ENCODE measurements at regions not wholly inside any gene's neighbourhood (a gene's known extent, or its start where the extent isn't known, plus 50 kb on each side); places are given as distances from the start of the nearest gene placed in this dataset.

GRCh38 chr4:53790286-53790685 is 199.0 kb upstream of the LNX1 start:
- no peak for DNase-seq (ENCODE audit: low read depth)
- in situ Hi-C loops (cut with HindIII; ENCODE audit: low pct_unique_long_range_greater_than_20kb, low sequenced_read_pairs) = no loop called here

- in situ Hi-C loops (cut with HindIII; ENCODE audit: low pct_unique_long_range_greater_than_20kb, low sequenced_read_pairs) = no loop called here
Observed at GRCh38 chr4:53788621-53789020, 197.3 kb upstream of the LNX1 start.

GRCh38 chr4:53788011-53788410 is 196.7 kb upstream of the LNX1 start:
- in situ Hi-C loops (cut with HindIII; ENCODE audit: low pct_unique_long_range_greater_than_20kb, low sequenced_read_pairs) = no loop called here
- no peak for DNase-seq (ENCODE audit: low read depth)

More at GRCh38 chr4:53788621-53789020, 197.3 kb upstream of the LNX1 start:
- DNase-seq (ENCODE audit: low read depth) = no peak

GRCh38 chr4:53786632-53787031 is 195.3 kb upstream of the LNX1 start:
- DNase-seq (ENCODE audit: low read depth) = no peak
- in situ Hi-C loops (cut with HindIII; ENCODE audit: low pct_unique_long_range_greater_than_20kb, low sequenced_read_pairs) = no loop called here

GRCh38 chr4:53785996-53786395 is 194.7 kb upstream of the LNX1 start:
- in situ Hi-C loops (cut with HindIII; ENCODE audit: low pct_unique_long_range_greater_than_20kb, low sequenced_read_pairs) = no loop called here
- DNase-seq (ENCODE audit: low read depth) = no peak

GRCh38 chr4:53784112-53784511 is 192.8 kb upstream of the LNX1 start:
- no peak for DNase-seq (ENCODE audit: low read depth)
- in situ Hi-C loops (cut with HindIII; ENCODE audit: low pct_unique_long_range_greater_than_20kb, low sequenced_read_pairs) = no loop called here

GRCh38 chr4:53783208-53783859 is 192.0 kb upstream of the LNX1 start:
- no peak for DNase-seq (ENCODE audit: low read depth)
- in situ Hi-C loops (cut with HindIII; ENCODE audit: low pct_unique_long_range_greater_than_20kb, low sequenced_read_pairs) = no loop called here

GRCh38 chr4:53782458-53782845 is 191.2 kb upstream of the LNX1 start:
- DNase-seq (ENCODE audit: low read depth) = no peak
- in situ Hi-C loops (cut with HindIII; ENCODE audit: low pct_unique_long_range_greater_than_20kb, low sequenced_read_pairs) = no loop called here

- in situ Hi-C loops (cut with HindIII; ENCODE audit: low pct_unique_long_range_greater_than_20kb, low sequenced_read_pairs) = no loop called here
- peak; percentile 56 for DNase-seq (ENCODE audit: low read depth)
Observed at GRCh38 chr4:53781629-53782457, 190.6 kb upstream of the LNX1 start.

GRCh38 chr4:53780736-53781400 is 189.6 kb upstream of the LNX1 start:
- DNase-seq (ENCODE audit: low read depth) = no peak
- in situ Hi-C loops (cut with HindIII; ENCODE audit: low pct_unique_long_range_greater_than_20kb, low sequenced_read_pairs) = no loop called here

- in situ Hi-C loops (cut with HindIII; ENCODE audit: low pct_unique_long_range_greater_than_20kb, low sequenced_read_pairs) = no loop called here
- DNase-seq (ENCODE audit: low read depth) = no peak
Observed at GRCh38 chr4:53779025-53779424, 187.7 kb upstream of the LNX1 start.

- in situ Hi-C loops (cut with HindIII; ENCODE audit: low pct_unique_long_range_greater_than_20kb, low sequenced_read_pairs) = no loop called here
- DNase-seq (ENCODE audit: low read depth) = no peak
Observed at GRCh38 chr4:53778155-53778554, 186.9 kb upstream of the LNX1 start.

- in situ Hi-C loops (cut with HindIII; ENCODE audit: low pct_unique_long_range_greater_than_20kb, low sequenced_read_pairs) = no loop called here
- no peak for DNase-seq (ENCODE audit: low read depth)
Observed at GRCh38 chr4:53777244-53777984, 186.1 kb upstream of the LNX1 start.

GRCh38 chr4:53776141-53776540 is 184.9 kb upstream of the LNX1 start:
- no peak for DNase-seq (ENCODE audit: low read depth)
- in situ Hi-C loops (cut with HindIII; ENCODE audit: low pct_unique_long_range_greater_than_20kb, low sequenced_read_pairs) = no loop called here

GRCh38 chr4:53775381-53775780 is 184.1 kb upstream of the LNX1 start:
- in situ Hi-C loops (cut with HindIII; ENCODE audit: low pct_unique_long_range_greater_than_20kb, low sequenced_read_pairs) = no loop called here
- no peak for DNase-seq (ENCODE audit: low read depth)

GRCh38 chr4:53771326-53771725 is 180.0 kb upstream of the LNX1 start:
- DNase-seq (ENCODE audit: low read depth) = no peak
- in situ Hi-C loops (cut with HindIII; ENCODE audit: low pct_unique_long_range_greater_than_20kb, low sequenced_read_pairs) = no loop called here

- in situ Hi-C loops (cut with HindIII; ENCODE audit: low pct_unique_long_range_greater_than_20kb, low sequenced_read_pairs) = no loop called here
- no peak for DNase-seq (ENCODE audit: low read depth)
Observed at GRCh38 chr4:53767482-53767881, 176.2 kb upstream of the LNX1 start.

GRCh38 chr4:53764761-53765490 is 173.6 kb upstream of the LNX1 start:
- in situ Hi-C loops (cut with HindIII; ENCODE audit: low pct_unique_long_range_greater_than_20kb, low sequenced_read_pairs) = no loop called here
- no peak for DNase-seq (ENCODE audit: low read depth)
